H1 (cell line): ENCODE measurements at regions not wholly inside any gene's neighbourhood (a gene's known extent, or its start where the extent isn't known, plus 50 kb on each side); places are given as distances from the start of the nearest gene placed in this dataset.

Experiments used
- CHD7 ChIP-seq: fragments of 300-600 bp; sonication (generic); IDR thresholded peaks from 2 replicates; pipeline ENCODE4 v1.7.1; 2012; ENCODE audit warnings: low read length, moderate library complexity, mild to moderate bottlenecking, inconsistent platforms; ENCODE audit not compliant: insufficient replicate concordance

- no peak for TF ChIP-seq CHD7
Observed at GRCh38 chr3:34942256-34942655, 697.1 kb upstream of the ARPP21 start (continued).
